ENCODE measurements at regions not wholly inside any gene's neighbourhood (a gene's known extent, or its start where the extent isn't known, plus 50 kb on each side); places are given as distances from the start of the nearest gene placed in this dataset.

DNA sequence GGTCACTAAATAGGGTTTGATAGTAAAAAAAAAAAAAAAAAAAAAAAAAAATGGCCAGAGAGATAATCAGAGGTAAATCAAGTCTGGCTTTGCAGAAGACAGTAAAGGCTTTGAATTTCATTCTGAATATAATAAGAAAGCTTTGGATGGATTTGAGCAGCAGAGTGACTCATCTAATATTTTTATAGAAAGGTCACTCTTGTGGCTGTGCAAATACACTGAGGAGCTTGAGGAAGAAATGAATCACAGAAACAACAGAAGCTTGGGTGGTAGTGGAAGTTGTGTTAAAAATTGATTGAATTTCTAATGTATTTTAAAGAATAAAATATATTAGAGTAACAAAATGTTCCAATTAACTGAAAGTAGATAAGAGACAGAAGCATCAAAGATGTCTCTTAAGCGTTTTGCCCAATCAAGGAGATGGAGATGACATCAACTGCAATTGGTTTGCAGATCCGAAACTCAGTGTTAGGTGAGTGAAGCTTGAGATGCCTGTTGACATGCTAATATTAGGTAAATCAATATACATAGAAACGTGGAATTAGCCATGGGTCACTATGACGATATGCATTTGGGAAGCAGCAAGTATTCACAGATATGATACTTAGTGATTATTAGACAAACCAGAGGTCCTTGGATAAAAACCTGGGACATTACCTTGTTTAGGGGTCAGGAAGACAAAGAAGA, 280.5 kb downstream of the GPM6A start:
- TF ChIP-seq EZH2 (IDR thresholded peaks at IDR 0.05; ENCODE audit: borderline replicate concordance, low read depth, low read length, poor library complexity, severe bottlenecking): no peak
- TF ChIP-seq, protein P1, sequence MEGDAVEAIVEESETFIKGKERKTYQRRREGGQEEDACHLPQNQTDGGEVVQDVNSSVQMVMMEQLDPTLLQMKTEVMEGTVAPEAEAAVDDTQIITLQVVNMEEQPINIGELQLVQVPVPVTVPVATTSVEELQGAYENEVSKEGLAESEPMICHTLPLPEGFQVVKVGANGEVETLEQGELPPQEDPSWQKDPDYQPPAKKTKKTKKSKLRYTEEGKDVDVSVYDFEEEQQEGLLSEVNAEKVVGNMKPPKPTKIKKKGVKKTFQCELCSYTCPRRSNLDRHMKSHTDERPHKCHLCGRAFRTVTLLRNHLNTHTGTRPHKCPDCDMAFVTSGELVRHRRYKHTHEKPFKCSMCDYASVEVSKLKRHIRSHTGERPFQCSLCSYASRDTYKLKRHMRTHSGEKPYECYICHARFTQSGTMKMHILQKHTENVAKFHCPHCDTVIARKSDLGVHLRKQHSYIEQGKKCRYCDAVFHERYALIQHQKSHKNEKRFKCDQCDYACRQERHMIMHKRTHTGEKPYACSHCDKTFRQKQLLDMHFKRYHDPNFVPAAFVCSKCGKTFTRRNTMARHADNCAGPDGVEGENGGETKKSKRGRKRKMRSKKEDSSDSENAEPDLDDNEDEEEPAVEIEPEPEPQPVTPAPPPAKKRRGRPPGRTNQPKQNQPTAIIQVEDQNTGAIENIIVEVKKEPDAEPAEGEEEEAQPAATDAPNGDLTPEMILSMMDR (conservative IDR thresholded peaks at IDR 0.05; ENCODE audit: low read depth, low read length): no peak
